Activated CD4-positive, alpha-beta memory T cell treated with anti-CD3 and anti-CD28 coated beads, Interleukin-2, amount 10 ng/mL, durations not matched to agents 7 days and 5 days (primary cell): ENCODE measurements at regions not wholly inside any gene's neighbourhood (a gene's known extent, or its start where the extent isn't known, plus 50 kb on each side); places are given as distances from the start of the nearest gene placed in this dataset.
"Not testable (repeated sequence)": the region's sequence is repeated elsewhere in the genome, so short reads cannot be mapped to it uniquely, and the experiment has no call there.

ENCODE experiments used
- CTCF ChIA-PET: fragments of 350-600 bp; sonication (Branson Sonifier 250); formaldehyde crosslinking; loops from one replicate; lab custom pipeline; 2021; ENCODE audit warnings: antibody characterized with exemption, inconsistent platforms; lab: Charles Lee
- POLR2A ChIA-PET: fragments of 350-600 bp; sonication (Branson Sonifier 250); formaldehyde crosslinking; loops from one replicate; lab custom pipeline; 2021; ENCODE audit warnings: antibody characterized with exemption; lab: Charles Lee
- DNase-seq: peaks from one replicate; pipeline ENCODE4 v3.0.0-alpha.2; 2020
- H3K27ac Mint-ChIP-seq: one replicate; pipeline ENCODE4 v1.8.0; 2021; ENCODE audit warnings: mild to moderate bottlenecking, mixed read lengths
- H3K27me3 Mint-ChIP-seq: one replicate; pipeline ENCODE4 v1.8.0; 2021; ENCODE audit warnings: mixed read lengths
- H3K36me3 Mint-ChIP-seq: one replicate; pipeline ENCODE4 v1.8.0; 2021; ENCODE audit warnings: low read depth, mixed read lengths
- H3K4me1 Mint-ChIP-seq: one replicate; pipeline ENCODE4 v1.8.0; 2021; ENCODE audit warnings: mixed read lengths
- H3K4me3 Mint-ChIP-seq: one replicate; pipeline ENCODE4 v1.8.0; 2021; ENCODE audit warnings: mild to moderate bottlenecking, mixed read lengths
- H3K9me3 Mint-ChIP-seq: one replicate; pipeline ENCODE4 v1.8.0; 2021; ENCODE audit warnings: mixed read lengths

DNA sequence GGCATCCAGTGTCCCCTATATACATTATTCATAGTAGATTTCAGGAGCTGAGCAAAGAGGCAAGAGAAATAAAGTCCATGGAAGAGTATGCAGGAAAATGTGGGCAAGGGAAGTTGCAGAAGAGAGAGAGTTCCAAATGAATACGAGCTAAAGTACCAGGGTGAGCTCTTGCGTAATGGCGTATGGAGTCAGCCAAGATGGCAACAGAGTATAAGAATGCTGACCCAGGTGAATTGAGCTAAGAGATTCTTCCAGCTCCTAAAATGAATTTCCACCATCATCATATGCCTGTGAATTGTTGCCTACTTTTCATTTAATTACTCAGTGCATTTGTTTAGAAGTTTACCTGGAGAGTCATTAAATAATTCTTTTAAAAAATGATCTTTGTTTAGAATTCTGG lies 153.2 kb upstream of the CNTNAP4 start:
- no peak overlapping the region for H3K27ac Mint-ChIP-seq
- CTCF ChIA-PET, result no interaction called here
- H3K36me3 Mint-ChIP-seq, result no peaks in the 10 kb centered on the region
- no peaks in the 10 kb centered on the region for H3K4me1 Mint-ChIP-seq
- DNase-seq, result no peak
- POLR2A ChIA-PET, result no interaction called here
- no peak overlapping the region for H3K4me3 Mint-ChIP-seq
- no peaks in the 10 kb centered on the region for H3K27me3 Mint-ChIP-seq
- H3K9me3 Mint-ChIP-seq, result peaks cover 13% of the 10 kb centered on the region

DNA sequence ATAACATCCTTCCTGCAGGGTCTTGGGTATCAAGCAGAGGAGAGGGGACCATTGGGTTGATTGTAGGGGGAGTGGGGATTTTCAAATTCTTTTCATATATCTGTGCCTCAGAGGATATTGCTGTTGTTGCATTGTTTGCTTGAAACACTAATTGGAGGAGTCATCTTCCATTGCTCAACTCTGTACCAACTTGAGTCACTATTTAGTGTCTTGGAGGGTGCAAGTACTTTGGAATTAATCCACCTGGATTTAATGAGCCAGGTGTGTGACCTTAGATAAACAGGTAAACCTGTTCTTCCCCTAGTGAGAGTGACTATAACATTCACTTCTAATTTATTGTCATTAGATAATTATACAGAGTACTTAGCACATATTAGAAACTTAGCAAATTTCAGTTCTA lies 151.3 kb upstream of the CNTNAP4 start:
- H3K36me3 Mint-ChIP-seq, result no peaks in the 10 kb centered on the region

GRCh38 chr16:76138056-76138455 lies 139.1 kb upstream of the CNTNAP4 start:
- H3K9me3 Mint-ChIP-seq, POLR2A ChIA-PET, H3K4me3 Mint-ChIP-seq, H3K27me3 Mint-ChIP-seq, H3K4me1 Mint-ChIP-seq, H3K27ac Mint-ChIP-seq, CTCF ChIA-PET, H3K36me3 Mint-ChIP-seq, DNase-seq: not testable (repeated sequence)

More for the DNA sequence above, 151.3 kb upstream of the CNTNAP4 start:
- H3K27me3 Mint-ChIP-seq, result no peaks in the 10 kb centered on the region
- POLR2A ChIA-PET, result no interaction called here
- H3K4me3 Mint-ChIP-seq, result no peak overlapping the region
- no peak for DNase-seq
- CTCF ChIA-PET, result no interaction called here
- no peak overlapping the region for H3K27ac Mint-ChIP-seq
- peaks cover 22% of the 10 kb centered on the region for H3K9me3 Mint-ChIP-seq
- H3K4me1 Mint-ChIP-seq, result no peaks in the 10 kb centered on the region

GRCh38 chr16:76157629-76158028 lies 119.6 kb upstream of the CNTNAP4 start:
- H3K27me3 Mint-ChIP-seq, result no peaks in the 10 kb centered on the region
- no peak for DNase-seq
- no peaks in the 10 kb centered on the region for H3K36me3 Mint-ChIP-seq
- H3K27ac Mint-ChIP-seq, result no peak overlapping the region
- no peak overlapping the region for H3K4me3 Mint-ChIP-seq
- no peaks in the 10 kb centered on the region for H3K4me1 Mint-ChIP-seq
- POLR2A ChIA-PET, result no interaction called here
- peaks cover 2% of the 10 kb centered on the region for H3K9me3 Mint-ChIP-seq
- CTCF ChIA-PET, result no interaction called here

- ChIA-PET CTCF (no interaction called here), POLR2A (no interaction called here)
- no peaks in the 10 kb centered on the region for H3K27me3 Mint-ChIP-seq
- no peak overlapping the region for H3K27ac Mint-ChIP-seq
- no peak overlapping the region for H3K4me3 Mint-ChIP-seq
- DNase-seq, result no peak
- no peaks in the 10 kb centered on the region for H3K36me3 Mint-ChIP-seq
- H3K4me1 Mint-ChIP-seq, result no peaks in the 10 kb centered on the region
- H3K9me3 Mint-ChIP-seq, result peaks cover 3% of the 10 kb centered on the region
Measured at GRCh38 chr16:76162046-76162445, 115.2 kb upstream of the CNTNAP4 start.

GRCh38 chr16:76164970-76165558 lies 112.1 kb upstream of the CNTNAP4 start:
- Mint-ChIP-seq H3K36me3 (no peaks in the 10 kb centered on the region), H3K27ac (no peak overlapping the region), H3K9me3 (peaks cover 7% of the 10 kb centered on the region), H3K4me3 (no peak overlapping the region), H3K27me3 (no peaks in the 10 kb centered on the region), H3K4me1 (no peaks in the 10 kb centered on the region)
- ChIA-PET POLR2A (no interaction called here), CTCF (no interaction called here)
- no peak for DNase-seq

- Mint-ChIP-seq H3K36me3 (no peaks in the 10 kb centered on the region), H3K27me3 (no peaks in the 10 kb centered on the region), H3K9me3 (peaks cover 14% of the 10 kb centered on the region), H3K27ac (no peak overlapping the region), H3K4me1 (no peaks in the 10 kb centered on the region), H3K4me3 (no peak overlapping the region)
- DNase-seq, result no peak
- CTCF ChIA-PET, result no interaction called here
- POLR2A ChIA-PET, result no interaction called here
Measured at GRCh38 chr16:76175718-76176117, 101.5 kb upstream of the CNTNAP4 start.

GRCh38 chr16:76176153-76176552 lies 101.0 kb upstream of the CNTNAP4 start:
- H3K27me3 Mint-ChIP-seq, result no peaks in the 10 kb centered on the region
- DNase-seq, result no peak
- ChIA-PET CTCF (no interaction called here), POLR2A (no interaction called here)
- H3K36me3 Mint-ChIP-seq, result no peaks in the 10 kb centered on the region
- peaks cover 12% of the 10 kb centered on the region for H3K9me3 Mint-ChIP-seq
- H3K4me3 Mint-ChIP-seq, result no peak overlapping the region
- no peak overlapping the region for H3K27ac Mint-ChIP-seq
- H3K4me1 Mint-ChIP-seq, result no peaks in the 10 kb centered on the region

DNA sequence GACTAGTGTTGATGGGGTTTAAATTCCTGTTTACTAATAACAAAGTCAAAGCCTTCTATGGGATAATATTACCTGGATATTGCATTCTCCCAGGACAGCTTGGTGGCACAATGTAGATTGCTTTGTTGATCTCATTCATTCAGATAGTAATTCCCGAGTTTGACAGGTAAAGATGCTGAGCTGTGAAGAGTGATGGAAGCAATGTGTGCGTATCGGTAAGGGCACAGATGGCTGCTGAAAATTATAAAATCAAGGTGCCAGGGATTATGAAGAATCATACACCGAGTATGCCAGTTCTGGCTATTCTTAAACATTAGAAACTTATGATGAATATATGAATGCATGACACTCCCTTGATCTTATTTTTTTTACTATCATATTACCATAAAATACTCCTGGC lies 100.6 kb upstream of the CNTNAP4 start:
- Mint-ChIP-seq H3K27ac (no peak overlapping the region), H3K36me3 (no peaks in the 10 kb centered on the region), H3K4me1 (no peaks in the 10 kb centered on the region), H3K27me3 (no peaks in the 10 kb centered on the region), H3K9me3 (peaks cover 12% of the 10 kb centered on the region), H3K4me3 (no peak overlapping the region)
- ChIA-PET POLR2A (no interaction called here), CTCF (no interaction called here)
- DNase-seq, result no peak

DNA sequence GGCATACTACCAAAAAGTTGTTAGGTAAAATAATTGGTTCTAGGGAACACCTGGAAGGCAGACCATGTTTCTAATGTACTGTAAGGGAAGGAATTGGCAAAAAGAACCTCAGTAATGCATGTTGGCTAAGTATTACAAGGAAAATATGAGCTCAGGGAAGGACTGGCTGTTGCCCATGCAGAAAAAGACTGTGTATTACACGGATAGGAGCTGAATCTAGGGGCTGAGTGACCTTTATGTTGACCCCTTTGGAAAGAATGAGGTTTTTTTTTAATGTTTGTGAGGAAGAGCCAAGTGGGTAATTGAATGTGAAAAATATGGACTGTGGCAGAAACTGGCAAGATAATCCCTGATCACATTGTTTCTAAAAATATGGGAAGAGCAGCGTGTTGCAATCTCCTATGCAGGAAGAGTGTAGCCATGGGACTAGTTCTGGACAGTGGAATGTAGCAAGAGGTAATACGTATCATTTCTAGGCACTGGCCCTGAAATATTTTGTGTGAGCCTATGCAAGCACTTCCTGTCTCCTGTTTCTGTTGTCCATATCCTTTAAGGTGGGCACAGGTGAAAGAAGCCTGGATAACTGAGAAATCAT lies 95.1 kb upstream of the CNTNAP4 start:
- POLR2A ChIA-PET, result no interaction called here
- H3K27ac Mint-ChIP-seq, result no peak overlapping the region
- no peaks in the 10 kb centered on the region for H3K36me3 Mint-ChIP-seq
- no peaks in the 10 kb centered on the region for H3K4me1 Mint-ChIP-seq
- H3K9me3 Mint-ChIP-seq, result peaks cover 6% of the 10 kb centered on the region
- CTCF ChIA-PET, result no interaction called here
- H3K27me3 Mint-ChIP-seq, result no peaks in the 10 kb centered on the region
- H3K4me3 Mint-ChIP-seq, result no peak overlapping the region
- no peak for DNase-seq

- POLR2A ChIA-PET, result no interaction called here
- CTCF ChIA-PET, result no interaction called here
- no peaks in the 10 kb centered on the region for H3K36me3 Mint-ChIP-seq
- H3K27me3 Mint-ChIP-seq, result no peaks in the 10 kb centered on the region
- no peaks in the 10 kb centered on the region for H3K4me1 Mint-ChIP-seq
- peaks cover 11% of the 10 kb centered on the region for H3K9me3 Mint-ChIP-seq
- H3K27ac Mint-ChIP-seq, result no peak overlapping the region
- no peak overlapping the region for H3K4me3 Mint-ChIP-seq
- DNase-seq, result no peak
Measured at GRCh38 chr16:76183647-76184046, 93.6 kb upstream of the CNTNAP4 start.

DNA sequence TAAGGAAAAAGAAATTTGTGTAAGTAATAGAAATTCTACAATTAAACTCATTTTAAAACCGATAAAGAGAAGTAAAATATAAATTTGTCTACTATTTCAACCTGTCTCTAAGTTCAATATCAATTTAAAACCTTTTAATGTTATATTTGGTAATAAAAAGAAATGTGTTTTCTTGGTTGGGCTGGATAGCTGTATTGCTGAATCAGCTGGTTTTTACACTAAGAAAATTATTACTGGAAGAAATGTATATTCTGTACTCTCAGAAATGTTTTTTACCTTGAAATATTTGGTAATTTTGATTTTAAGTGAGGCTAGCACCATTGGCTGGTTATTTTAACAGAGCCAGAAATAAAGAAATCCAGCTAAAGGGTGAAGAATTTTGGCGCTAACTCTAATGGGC lies 87.1 kb upstream of the CNTNAP4 start:
- H3K27me3 Mint-ChIP-seq, result no peaks in the 10 kb centered on the region
- POLR2A ChIA-PET, result no interaction called here
- H3K36me3 Mint-ChIP-seq, result no peaks in the 10 kb centered on the region
- no peak overlapping the region for H3K27ac Mint-ChIP-seq
- CTCF ChIA-PET, result no interaction called here
- no peaks in the 10 kb centered on the region for H3K4me1 Mint-ChIP-seq
- H3K4me3 Mint-ChIP-seq, result no peak overlapping the region
- no peak for DNase-seq
- H3K9me3 Mint-ChIP-seq, result peaks cover 7% of the 10 kb centered on the region

GRCh38 chr16:76190480-76190879 lies 86.7 kb upstream of the CNTNAP4 start:
- no peak for DNase-seq
- no peaks in the 10 kb centered on the region for H3K27me3 Mint-ChIP-seq
- H3K36me3 Mint-ChIP-seq, result no peaks in the 10 kb centered on the region
- POLR2A ChIA-PET, result no interaction called here
- no peaks in the 10 kb centered on the region for H3K4me1 Mint-ChIP-seq
- no peak overlapping the region for H3K27ac Mint-ChIP-seq
- H3K9me3 Mint-ChIP-seq, result peaks cover 7% of the 10 kb centered on the region
- no peak overlapping the region for H3K4me3 Mint-ChIP-seq
- CTCF ChIA-PET, result no interaction called here

- no peaks in the 10 kb centered on the region for H3K4me1 Mint-ChIP-seq
- peaks cover 2% of the 10 kb centered on the region for H3K9me3 Mint-ChIP-seq
- CTCF ChIA-PET, result no interaction called here
- POLR2A ChIA-PET, result no interaction called here
- H3K36me3 Mint-ChIP-seq, result no peaks in the 10 kb centered on the region
- H3K27ac Mint-ChIP-seq, result no peak overlapping the region
- H3K27me3 Mint-ChIP-seq, result no peaks in the 10 kb centered on the region
- DNase-seq, result no peak
- H3K4me3 Mint-ChIP-seq, result no peak overlapping the region
Measured at GRCh38 chr16:76193906-76194615, 83.1 kb upstream of the CNTNAP4 start.
